ENCODE measurements at regions not wholly inside any gene's neighbourhood (a gene's known extent, or its start where the extent isn't known, plus 50 kb on each side); places are given as distances from the start of the nearest gene placed in this dataset.

DNA sequence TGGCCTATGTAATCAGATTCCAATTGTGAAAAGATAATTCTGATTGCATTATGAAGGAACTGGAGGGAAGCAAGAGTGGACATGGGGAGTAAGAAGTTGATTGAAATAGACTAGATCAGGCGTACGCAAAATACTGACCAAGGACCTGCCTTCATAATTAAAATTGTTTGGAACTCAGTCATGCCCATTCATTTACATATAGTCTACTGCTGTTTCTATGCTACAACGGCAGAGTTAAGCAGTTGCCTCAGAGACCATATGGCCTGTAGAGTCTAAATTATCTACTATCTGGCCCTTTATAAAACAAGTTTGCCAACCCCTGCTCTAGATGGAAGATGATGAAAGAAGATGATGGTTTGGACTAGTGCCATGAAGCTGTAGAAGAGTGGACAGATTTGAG, 170.0 kb upstream of the ARID2 start:
- no peak overlapping the region for H3K4me3 ChIP-seq (ENCODE audit: low read depth, low read length)
- TF ChIP-seq, protein P1, sequence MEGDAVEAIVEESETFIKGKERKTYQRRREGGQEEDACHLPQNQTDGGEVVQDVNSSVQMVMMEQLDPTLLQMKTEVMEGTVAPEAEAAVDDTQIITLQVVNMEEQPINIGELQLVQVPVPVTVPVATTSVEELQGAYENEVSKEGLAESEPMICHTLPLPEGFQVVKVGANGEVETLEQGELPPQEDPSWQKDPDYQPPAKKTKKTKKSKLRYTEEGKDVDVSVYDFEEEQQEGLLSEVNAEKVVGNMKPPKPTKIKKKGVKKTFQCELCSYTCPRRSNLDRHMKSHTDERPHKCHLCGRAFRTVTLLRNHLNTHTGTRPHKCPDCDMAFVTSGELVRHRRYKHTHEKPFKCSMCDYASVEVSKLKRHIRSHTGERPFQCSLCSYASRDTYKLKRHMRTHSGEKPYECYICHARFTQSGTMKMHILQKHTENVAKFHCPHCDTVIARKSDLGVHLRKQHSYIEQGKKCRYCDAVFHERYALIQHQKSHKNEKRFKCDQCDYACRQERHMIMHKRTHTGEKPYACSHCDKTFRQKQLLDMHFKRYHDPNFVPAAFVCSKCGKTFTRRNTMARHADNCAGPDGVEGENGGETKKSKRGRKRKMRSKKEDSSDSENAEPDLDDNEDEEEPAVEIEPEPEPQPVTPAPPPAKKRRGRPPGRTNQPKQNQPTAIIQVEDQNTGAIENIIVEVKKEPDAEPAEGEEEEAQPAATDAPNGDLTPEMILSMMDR (IDR thresholded peaks at IDR 0.05; ENCODE audit: insufficient read depth, low read length, missing control alignments): no peak
- ChIA-PET POLR2A (no interaction called here), CTCF (no interaction called here)
- no peak for DNase-seq (ENCODE audit: low read depth, low spot score)

DNA sequence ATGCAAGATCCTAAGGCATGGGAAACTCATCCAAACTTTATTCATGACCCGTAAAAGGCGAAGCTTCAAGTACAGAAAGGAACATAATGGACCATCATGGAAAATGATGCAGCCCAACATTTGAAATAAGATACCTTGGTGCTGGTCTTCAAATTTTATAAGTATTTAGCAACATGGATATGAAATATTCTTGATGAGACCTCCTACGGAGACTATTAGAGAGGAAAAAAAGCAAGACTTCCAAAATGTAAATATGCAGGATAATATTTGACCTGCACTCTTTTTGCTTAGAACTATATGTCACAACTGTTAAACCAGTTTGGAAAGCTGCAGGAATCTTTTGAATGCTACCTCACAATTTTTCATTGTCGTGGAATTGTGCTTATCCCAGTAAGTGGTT, 168.8 kb upstream of the ARID2 start:
- POLR2A ChIA-PET: no interaction called here
- CTCF ChIA-PET: interaction anchor here (1.9 kb wide), 1 partner anchor 17 kb away, joined by 6 read pairs; no protein-coding TSS in a partner anchor
- no peak overlapping the region for H3K4me3 ChIP-seq (ENCODE audit: low read depth, low read length)
- no peak for DNase-seq (ENCODE audit: low read depth, low spot score)
- TF ChIP-seq, protein P1 (IDR thresholded peaks at IDR 0.05; ENCODE audit: insufficient read depth, low read length, missing control alignments): no peak

DNA sequence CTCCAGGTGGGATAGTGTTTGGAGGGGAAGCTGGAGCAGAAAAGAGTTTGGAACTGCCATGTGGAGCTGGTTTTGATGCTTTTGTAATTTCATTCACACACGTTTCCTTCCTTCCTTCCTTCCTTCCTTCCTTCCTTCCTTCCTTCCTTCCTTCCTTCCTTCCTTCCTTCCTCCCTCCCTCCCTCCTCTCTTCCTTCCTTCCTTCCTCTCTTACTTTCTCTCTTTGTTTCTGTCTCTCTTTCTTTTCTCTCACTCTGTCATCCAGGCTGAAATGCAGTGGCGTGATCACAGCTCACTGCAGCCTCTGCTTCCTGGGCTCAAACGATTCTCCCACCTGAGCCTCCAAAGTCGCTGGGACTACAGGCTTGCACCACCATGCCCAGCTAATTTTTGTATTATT, 168.0 kb upstream of the ARID2 start:
- ChIA-PET POLR2A (no interaction called here), CTCF (interaction anchor here (0.8 to 1.9 kb wide), 2 partner anchors 17 to 18 kb away, joined by 3 to 6 read pairs; no protein-coding TSS in a partner anchor)
- H3K4me3 ChIP-seq (ENCODE audit: low read depth, low read length): no peak overlapping the region
- no peak for DNase-seq (ENCODE audit: low read depth, low spot score)
- TF ChIP-seq, protein P1 (IDR thresholded peaks at IDR 0.05; ENCODE audit: insufficient read depth, low read length, missing control alignments): no peak

DNA sequence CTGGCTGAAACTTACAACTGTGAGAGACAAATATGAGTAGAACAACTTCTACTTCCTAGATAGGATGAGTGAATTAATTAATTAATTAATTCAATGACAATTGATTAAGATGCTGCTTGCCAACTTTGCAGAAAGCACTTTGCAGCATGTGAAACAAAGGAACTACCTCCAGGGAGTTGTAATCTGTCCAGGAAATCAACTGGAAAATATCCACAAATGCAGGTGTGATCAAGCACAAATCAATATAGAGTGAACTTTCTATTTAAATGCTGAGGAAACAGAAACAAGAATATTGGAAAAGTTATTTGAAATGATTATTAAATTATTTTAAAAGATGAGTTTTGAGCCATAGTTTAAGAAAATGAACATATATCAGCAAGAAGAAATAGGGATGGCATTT, 163.9 kb upstream of the ARID2 start:
- TF ChIP-seq, protein P1 (IDR thresholded peaks at IDR 0.05; ENCODE audit: insufficient read depth, low read length, missing control alignments): no peak
- H3K4me3 ChIP-seq (ENCODE audit: low read depth, low read length): no peak overlapping the region
- ChIA-PET CTCF (no interaction called here), POLR2A (no interaction called here)
- DNase-seq (ENCODE audit: low read depth, low spot score): no peak

DNA sequence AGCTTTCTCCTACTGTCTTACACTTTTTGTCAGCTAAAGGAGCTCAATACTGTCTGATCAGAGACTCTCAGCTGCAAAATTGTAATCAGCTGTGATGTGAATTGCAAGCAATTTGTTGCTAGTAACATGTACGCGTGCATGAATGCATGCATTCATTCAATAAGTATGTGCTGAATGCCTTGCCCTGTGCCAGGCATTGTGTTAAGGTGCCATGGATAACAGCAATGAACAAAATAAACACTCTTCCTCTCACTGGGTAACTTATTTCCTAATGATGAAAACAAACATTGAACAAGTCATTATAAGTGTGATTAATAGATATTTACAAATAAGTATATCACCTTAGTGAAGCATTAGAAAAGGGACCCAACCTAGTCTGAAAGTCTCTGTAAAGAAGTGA, 163.2 kb upstream of the ARID2 start:
- POLR2A ChIA-PET: no interaction called here
- CTCF ChIA-PET: interaction anchor here (2.1 kb wide), 1 partner anchor 22 kb away, joined by 9 read pairs; no protein-coding TSS in a partner anchor
- TF ChIP-seq, protein P1 (IDR thresholded peaks at IDR 0.05; ENCODE audit: insufficient read depth, low read length, missing control alignments): no peak
- no peak for DNase-seq (ENCODE audit: low read depth, low spot score)
- H3K4me3 ChIP-seq (ENCODE audit: low read depth, low read length): no peak overlapping the region

DNA sequence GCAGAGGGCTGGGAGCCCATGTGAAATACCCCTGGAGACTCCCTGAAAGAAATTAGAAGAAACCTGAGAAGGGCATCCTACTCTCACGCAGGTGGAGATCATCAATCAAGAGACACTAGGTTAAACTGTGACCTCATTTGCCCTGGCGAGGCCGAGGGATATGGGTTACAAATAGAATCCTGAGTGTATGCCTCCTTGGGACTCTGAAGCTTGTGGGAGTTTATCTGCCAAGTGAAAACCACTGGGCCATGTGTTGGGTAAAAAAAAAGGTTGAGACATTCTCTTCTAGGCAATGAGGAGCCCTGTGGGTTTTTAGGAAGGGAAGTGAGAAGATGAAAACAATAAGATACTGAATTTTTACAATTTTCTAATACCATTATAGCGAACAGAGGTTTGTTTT, 160.7 kb upstream of the ARID2 start:
- DNase-seq (ENCODE audit: low read depth, low spot score): no peak
- TF ChIP-seq, protein P1 (IDR thresholded peaks at IDR 0.05; ENCODE audit: insufficient read depth, low read length, missing control alignments): no peak
- H3K4me3 ChIP-seq (ENCODE audit: low read depth, low read length): no peak overlapping the region
- ChIA-PET CTCF (interaction anchor here (1.9 kb wide), 1 partner anchor 25 kb away, joined by 6 read pairs; no protein-coding TSS in a partner anchor), POLR2A (no interaction called here)
